Thymus (tissue), 11 donors: ENCODE measurements at regions not wholly inside any gene's neighbourhood (a gene's known extent, or its start where the extent isn't known, plus 50 kb on each side); places are given as distances from the start of the nearest gene placed in this dataset.

Experiments
- DNase-seq, 9 donors: peaks; one replicate each; pipeline ENCODE4 v3.0.0-alpha.2; 2013; ENCODE audit warnings: low spot score in 9 of 9, low read depth in 6 of 9, missing footprints in 1 of 9
- H3K27ac ChIP-seq, 2 donors: one replicate each; pipeline ENCODE4 v1.5.1; 2013; ENCODE audit warnings: control low read depth in 1 of 2, low read depth in 1 of 2, low read length in 1 of 2, mild to moderate bottlenecking in 1 of 2, moderate library complexity in 1 of 2
- H3K27me3 ChIP-seq, 2 donors: one replicate each; pipeline ENCODE4 v1.5.1; 2013; ENCODE audit warnings: low read length in 1 of 2; ENCODE audit not compliant: control insufficient read depth in 2 of 2, insufficient read depth in 1 of 2
- H3K36me3 ChIP-seq, 2 donors: one replicate each; pipeline ENCODE4 v1.5.1; 2013; ENCODE audit warnings: low read length in 1 of 2, mild to moderate bottlenecking in 1 of 2, moderate library complexity in 1 of 2; ENCODE audit not compliant: control insufficient read depth in 2 of 2, insufficient read depth in 2 of 2
- H3K4me1 ChIP-seq, 2 donors: one replicate each; pipeline ENCODE4 v1.5.1; 2013; ENCODE audit warnings: low read length in 2 of 2; ENCODE audit not compliant: control insufficient read depth in 2 of 2, insufficient read depth in 2 of 2
- H3K4me3 ChIP-seq, 2 donors: one replicate each; pipeline ENCODE4 v1.5.1; 2013; ENCODE audit warnings: low read length in 2 of 2, control low read depth in 1 of 2, mild to moderate bottlenecking in 1 of 2
- H3K9me3 ChIP-seq, 2 donors: one replicate each; pipeline ENCODE4 v1.5.1; 2013; ENCODE audit warnings: low read length in 1 of 2, mild to moderate bottlenecking in 1 of 2; ENCODE audit not compliant: control insufficient read depth in 2 of 2, insufficient read depth in 1 of 2
- WGBS: extraction: QIAGEN DNeasy Blood & Tissue Kit; methylation state at CpG from one replicate; pipeline ENCODE4 v1.1.7; 2013; 5-methylcytosine and 5-hydroxymethylcytosine counted together
- donor health status: healthy.

DNA sequence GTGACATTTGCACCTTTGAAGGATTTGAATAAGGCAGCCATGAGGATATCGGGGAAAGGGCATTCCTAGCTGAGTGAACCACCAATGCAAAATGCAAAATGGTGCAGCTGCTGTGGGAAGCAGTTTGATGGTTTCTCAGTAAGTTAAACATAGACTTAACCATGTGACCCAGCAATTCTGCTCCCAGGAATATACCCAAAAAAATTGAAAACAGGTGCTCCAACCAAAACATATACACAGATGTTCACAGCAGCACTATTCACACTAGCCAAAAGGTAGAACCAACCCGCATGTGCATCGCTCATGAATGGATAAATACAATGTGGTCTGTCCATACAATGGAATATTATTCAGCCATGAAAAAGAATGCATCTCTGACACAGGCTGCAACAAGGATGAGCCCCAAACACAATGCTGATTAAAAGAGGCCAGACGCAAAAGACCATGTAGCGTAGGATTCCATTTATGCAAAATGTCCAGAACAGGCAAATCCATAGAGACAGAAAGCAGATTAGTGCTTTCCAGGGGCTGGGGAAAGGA lies 215.0 kb upstream of the MYL2 start:
- 98% methylated on average over 5 of the region's 5 CpGs for WGBS
- H3K4me1 ChIP-seq, result no peaks in the 10 kb centered on the region

GRCh38 chr12:111130336-111130735 lies 210.0 kb upstream of the MYL2 start:
- H3K36me3 ChIP-seq, result no peaks in the 10 kb centered on the region

More for the DNA sequence above, 215.0 kb upstream of the MYL2 start:
- H3K27me3 ChIP-seq, result no peaks in the 10 kb centered on the region
- no peak overlapping the region for H3K27ac ChIP-seq
- H3K4me3 ChIP-seq, result no peak overlapping the region
- no peak for DNase-seq
- H3K36me3 ChIP-seq, result no peaks in the 10 kb centered on the region
- peaks cover 0 to 5% of the 10 kb centered on the region in 2 donors for H3K9me3 ChIP-seq

GRCh38 chr12:111129149-111129767 lies 208.9 kb upstream of the MYL2 start:
- no peak overlapping the region for H3K27ac ChIP-seq
- H3K9me3 ChIP-seq, result peaks cover 0 to 5% of the 10 kb centered on the region in 2 donors
- WGBS, result 92% methylated on average over 3 of the region's 3 CpGs

More at GRCh38 chr12:111130336-111130735, 210.0 kb upstream of the MYL2 start:
- no peaks in the 10 kb centered on the region for H3K27me3 ChIP-seq
- no peaks in the 10 kb centered on the region for H3K4me1 ChIP-seq
- no peak for DNase-seq
- no peak overlapping the region for H3K27ac ChIP-seq
- H3K4me3 ChIP-seq, result no peak overlapping the region
- peaks cover 0 to 5% of the 10 kb centered on the region in 2 donors for H3K9me3 ChIP-seq

GRCh38 chr12:111126331-111126730 lies 206.0 kb upstream of the MYL2 start:
- 55% methylated on average over 2 of the region's 2 CpGs for WGBS
- no peak overlapping the region for H3K4me3 ChIP-seq
- no peaks in the 10 kb centered on the region for H3K36me3 ChIP-seq
- peaks cover 0 to 2% of the 10 kb centered on the region in 2 donors for H3K27me3 ChIP-seq
- no peak overlapping the region for H3K27ac ChIP-seq
- no peaks in the 10 kb centered on the region for H3K9me3 ChIP-seq
- DNase-seq, result no peak
- H3K4me1 ChIP-seq, result no peaks in the 10 kb centered on the region

More at GRCh38 chr12:111129149-111129767, 208.9 kb upstream of the MYL2 start:
- H3K4me3 ChIP-seq, result no peak overlapping the region
- no peaks in the 10 kb centered on the region for H3K36me3 ChIP-seq
- no peak for DNase-seq
- H3K4me1 ChIP-seq, result no peaks in the 10 kb centered on the region
- no peaks in the 10 kb centered on the region for H3K27me3 ChIP-seq

DNA sequence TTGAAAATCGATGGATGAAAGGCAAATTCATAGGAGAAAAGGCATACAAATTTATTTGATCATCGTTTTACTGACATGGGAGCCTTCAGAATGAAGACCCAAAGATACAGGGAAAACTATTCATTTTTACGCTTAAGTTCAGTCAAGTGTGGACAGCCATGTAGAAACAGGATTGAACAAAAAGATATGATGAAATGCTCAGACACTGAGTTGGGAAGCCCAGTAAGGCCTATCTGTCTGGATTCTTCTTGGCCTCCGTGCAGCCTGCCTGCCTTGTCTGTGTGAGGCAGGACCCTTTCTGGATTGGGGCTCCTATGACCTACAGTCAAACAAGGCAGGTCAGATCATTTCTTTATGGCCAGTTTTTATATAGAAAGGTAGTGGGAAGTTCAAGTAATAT lies 203.8 kb upstream of the MYL2 start:
- DNase-seq, result no peak
- Histone ChIP-seq H3K27ac (no peak overlapping the region), H3K4me1 (no peaks in the 10 kb centered on the region), H3K4me3 (no peak overlapping the region), H3K36me3 (no peaks in the 10 kb centered on the region), H3K9me3 (no peaks in the 10 kb centered on the region), H3K27me3 (peaks cover 0 to 3% of the 10 kb centered on the region in 2 donors)
- WGBS, result 93% methylated on average over 4 of the region's 4 CpGs

- Histone ChIP-seq H3K9me3 (no peaks in the 10 kb centered on the region), H3K27me3 (peaks cover 0 to 3% of the 10 kb centered on the region in 2 donors), H3K4me3 (no peak overlapping the region), H3K27ac (no peak overlapping the region), H3K4me1 (no peaks in the 10 kb centered on the region), H3K36me3 (no peaks in the 10 kb centered on the region)
- DNase-seq, result no peak
- 98% methylated on average over 6 of the region's 6 CpGs for WGBS
Measured at GRCh38 chr12:111123390-111123789, 203.0 kb upstream of the MYL2 start.

DNA sequence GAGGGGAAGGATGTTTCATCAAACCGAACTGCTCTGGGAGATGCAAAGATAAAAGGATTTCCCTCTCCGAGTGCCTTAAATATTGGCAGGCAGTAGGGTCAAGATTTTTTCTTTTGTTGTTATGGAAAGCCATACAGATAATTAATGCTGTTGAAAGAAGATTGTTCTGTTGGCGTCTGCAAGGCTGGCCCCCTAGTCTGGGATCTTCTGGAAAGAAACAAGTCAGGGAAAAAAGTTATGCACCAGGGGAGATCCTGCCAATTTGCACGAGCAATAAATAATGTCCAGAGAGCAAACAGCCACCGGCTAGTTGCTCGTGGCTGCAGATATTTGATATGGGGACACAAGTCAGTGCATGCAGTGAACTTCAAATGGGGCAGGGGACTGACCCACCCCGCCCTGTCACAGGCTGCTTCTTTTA lies 202.1 kb upstream of the MYL2 start:
- Histone ChIP-seq H3K27me3 (peaks cover 0 to 3% of the 10 kb centered on the region in 2 donors), H3K36me3 (no peaks in the 10 kb centered on the region), H3K4me1 (no peaks in the 10 kb centered on the region), H3K9me3 (no peaks in the 10 kb centered on the region), H3K4me3 (no peak overlapping the region), H3K27ac (no peak overlapping the region)
- WGBS, result 82% methylated on average over 7 of the region's 7 CpGs
- DNase-seq, result no peak

DNA sequence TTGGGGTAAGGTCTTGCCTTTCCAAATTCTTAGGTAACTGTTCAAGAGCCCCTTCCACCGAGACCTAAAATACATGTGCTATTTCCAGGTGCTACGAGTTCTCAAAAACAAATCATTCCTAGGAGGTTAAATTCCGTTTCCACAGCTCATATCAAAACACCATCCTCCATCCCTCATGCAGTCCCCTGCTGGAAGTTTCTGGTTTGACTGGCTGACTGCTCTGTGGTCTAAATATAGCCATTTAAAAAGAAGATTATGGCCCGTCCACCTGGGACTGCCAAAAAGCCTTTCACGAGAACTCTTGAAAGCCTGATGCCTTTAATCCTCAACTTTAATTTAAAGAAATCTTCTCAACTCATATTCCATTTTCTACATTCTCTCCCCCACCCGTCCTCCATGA lies 201.5 kb upstream of the MYL2 start:
- Histone ChIP-seq H3K4me3 (no peak overlapping the region), H3K27me3 (peaks cover 0 to 3% of the 10 kb centered on the region in 2 donors), H3K36me3 (no peaks in the 10 kb centered on the region), H3K9me3 (no peaks in the 10 kb centered on the region), H3K27ac (no peak overlapping the region), H3K4me1 (no peaks in the 10 kb centered on the region)
- 93% methylated on average over 6 of the region's 6 CpGs for WGBS
- no peak for DNase-seq

GRCh38 chr12:111120578-111120977 lies 200.2 kb upstream of the MYL2 start:
- Histone ChIP-seq H3K4me1 (no peaks in the 10 kb centered on the region), H3K4me3 (no peak overlapping the region), H3K27ac (no peak overlapping the region), H3K36me3 (no peaks in the 10 kb centered on the region), H3K27me3 (peaks cover 0 to 3% of the 10 kb centered on the region in 2 donors), H3K9me3 (no peaks in the 10 kb centered on the region)
- no peak for DNase-seq
- 83% methylated on average over 5 of the region's 5 CpGs for WGBS
